GM10248 (cell line): ENCODE measurements at regions not wholly inside any gene's neighbourhood (a gene's known extent, or its start where the extent isn't known, plus 50 kb on each side); places are given as distances from the start of the nearest gene placed in this dataset.
"Not testable (repeated sequence)": the region's sequence is repeated elsewhere in the genome, so short reads cannot be mapped to it uniquely, and the experiment has no call there.

Source experiments
- CTCF ChIA-PET: fragments of 300-600 bp; sonication (Branson Sonifier 250); formaldehyde crosslinking; extraction: SDS; loops from one replicate; lab custom pipeline; 2021; ENCODE audit warnings: antibody characterized with exemption; lab: Yijun Ruan, JAX
- POLR2A ChIA-PET: fragments of 350-650 bp; sonication (Branson Sonifier 250); formaldehyde crosslinking; extraction: SDS; loops from one replicate; lab custom pipeline; 2020; ENCODE audit warnings: antibody characterized with exemption; lab: Yijun Ruan, JAX
- DNase-seq: peaks from one replicate; pipeline ENCODE4 v3.0.0; 2012; ENCODE audit errors: extremely low spot score
- TF ChIP-seq, protein P1 (sequence below): IDR thresholded peaks from 2 replicates; pipeline ENCODE4 v1.5.1; 2012; ENCODE audit warnings: mild to moderate bottlenecking, low read depth; ENCODE audit errors: extremely low read depth, missing control alignments, control extremely low read depth

DNA sequence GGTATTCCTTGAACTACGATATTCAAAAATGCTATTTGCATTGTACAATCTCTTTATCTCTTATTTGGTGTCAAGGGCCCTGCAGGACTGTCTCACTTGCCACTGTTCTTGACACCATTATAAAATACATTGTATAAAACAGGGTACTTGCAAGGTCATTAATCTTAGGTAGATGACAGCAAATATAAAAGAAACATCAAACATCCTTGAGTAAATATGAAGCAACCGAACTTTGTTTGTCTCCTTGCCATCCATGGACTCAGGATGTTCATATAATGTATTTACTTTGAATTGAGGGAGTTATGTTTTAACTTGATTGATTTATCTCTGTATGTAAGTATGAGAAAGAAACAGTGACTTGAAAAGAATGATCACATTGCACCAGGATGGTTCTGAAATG, 87.3 kb downstream of the UGT2B4 start:
- ChIA-PET CTCF (no interaction called here), POLR2A (no interaction called here)
- TF ChIP-seq, protein P1, sequence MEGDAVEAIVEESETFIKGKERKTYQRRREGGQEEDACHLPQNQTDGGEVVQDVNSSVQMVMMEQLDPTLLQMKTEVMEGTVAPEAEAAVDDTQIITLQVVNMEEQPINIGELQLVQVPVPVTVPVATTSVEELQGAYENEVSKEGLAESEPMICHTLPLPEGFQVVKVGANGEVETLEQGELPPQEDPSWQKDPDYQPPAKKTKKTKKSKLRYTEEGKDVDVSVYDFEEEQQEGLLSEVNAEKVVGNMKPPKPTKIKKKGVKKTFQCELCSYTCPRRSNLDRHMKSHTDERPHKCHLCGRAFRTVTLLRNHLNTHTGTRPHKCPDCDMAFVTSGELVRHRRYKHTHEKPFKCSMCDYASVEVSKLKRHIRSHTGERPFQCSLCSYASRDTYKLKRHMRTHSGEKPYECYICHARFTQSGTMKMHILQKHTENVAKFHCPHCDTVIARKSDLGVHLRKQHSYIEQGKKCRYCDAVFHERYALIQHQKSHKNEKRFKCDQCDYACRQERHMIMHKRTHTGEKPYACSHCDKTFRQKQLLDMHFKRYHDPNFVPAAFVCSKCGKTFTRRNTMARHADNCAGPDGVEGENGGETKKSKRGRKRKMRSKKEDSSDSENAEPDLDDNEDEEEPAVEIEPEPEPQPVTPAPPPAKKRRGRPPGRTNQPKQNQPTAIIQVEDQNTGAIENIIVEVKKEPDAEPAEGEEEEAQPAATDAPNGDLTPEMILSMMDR, result no peak
- DNase-seq, result no peak

DNA sequence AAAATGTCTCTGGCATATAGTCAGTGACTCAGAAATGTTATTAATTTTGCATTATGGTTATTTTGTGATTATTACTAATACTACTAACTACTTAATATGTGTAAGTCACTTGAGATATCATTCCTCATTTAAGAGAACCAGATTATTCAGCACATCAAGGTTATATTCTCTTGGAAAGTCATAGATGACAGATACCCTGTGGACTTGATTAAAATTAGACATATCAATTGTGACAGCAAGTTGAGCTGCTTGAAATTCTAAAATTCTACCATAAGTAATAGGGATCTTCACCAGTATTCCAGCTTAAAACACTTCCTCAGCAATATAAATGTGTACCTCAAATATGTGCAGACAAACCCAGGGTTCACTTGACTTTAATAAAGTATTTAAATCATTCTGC, 83.7 kb downstream of the UGT2B4 start:
- POLR2A ChIA-PET, DNase-seq, CTCF ChIA-PET: not testable (repeated sequence)

DNA sequence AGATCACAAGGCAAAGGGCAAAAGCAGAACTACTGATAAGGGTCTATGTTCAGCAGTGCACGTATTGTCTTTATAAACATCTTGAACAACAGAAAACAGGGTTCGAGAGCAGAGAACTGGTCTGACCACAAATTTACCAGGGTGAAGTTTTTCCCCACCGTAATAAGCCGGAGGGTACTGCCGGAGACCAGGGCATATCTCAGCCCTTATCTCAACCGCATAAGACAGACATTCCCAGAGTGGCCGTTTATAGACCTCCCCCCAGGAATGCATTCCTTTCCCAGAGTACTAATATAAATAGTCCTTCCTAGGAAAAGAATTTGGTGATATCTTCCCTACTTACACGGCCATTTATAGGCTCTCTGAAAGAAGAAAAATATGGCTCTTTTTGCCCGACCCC, 71.0 kb downstream of the UGT2B4 start:
- POLR2A ChIA-PET, DNase-seq, CTCF ChIA-PET: not testable (repeated sequence)
